ENCODE measurements at regions not wholly inside any gene's neighbourhood (a gene's known extent, or its start where the extent isn't known, plus 50 kb on each side); places are given as distances from the start of the nearest gene placed in this dataset.

DNA sequence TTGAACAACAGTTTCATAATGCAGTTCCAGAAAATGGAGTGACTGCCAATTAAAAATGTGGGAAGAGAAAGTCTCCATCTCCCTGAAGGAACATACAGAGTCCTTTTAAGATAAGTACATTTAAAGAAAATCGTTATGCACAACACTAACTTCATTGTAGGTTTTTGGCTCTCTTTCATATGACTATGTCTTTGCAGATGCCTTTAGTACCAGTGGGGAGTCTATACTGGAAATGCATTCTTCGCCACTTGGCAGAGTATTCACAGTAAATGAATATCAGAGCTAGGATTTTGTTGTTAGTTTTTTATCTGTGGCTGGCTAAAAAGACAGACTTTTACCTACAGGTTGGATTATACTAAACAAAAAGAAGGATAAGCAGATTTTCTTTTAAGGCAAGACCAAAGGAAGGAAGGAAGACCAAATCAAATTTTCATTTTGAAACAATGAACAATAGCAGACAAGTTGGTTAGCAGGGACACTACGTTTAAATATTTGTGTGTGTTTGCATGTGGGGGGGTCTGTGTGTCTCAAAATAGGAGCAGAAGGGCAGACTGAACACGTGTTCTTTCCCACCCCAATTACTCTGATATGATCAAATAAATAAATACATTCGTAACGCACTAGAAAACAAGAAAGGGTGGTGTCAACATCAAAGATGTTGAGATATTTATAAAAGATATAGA, 124.5 kb downstream of the BTG1 start:
- Mint-ChIP-seq H3K36me3 (no peaks in the 10 kb centered on the region), H3K4me1 (ENCODE audit: unreplicated experiment) (peaks cover 16% of the 10 kb centered on the region), H3K27me3 (no peaks in the 10 kb centered on the region), H3K9me3 (no peaks in the 10 kb centered on the region), H3K27ac (no peak overlapping the region), H3K4me3 (no peak overlapping the region)
- no peak for DNase-seq (ENCODE audit: extremely low spot score, unreplicated experiment)
- TF ChIP-seq, protein P1, sequence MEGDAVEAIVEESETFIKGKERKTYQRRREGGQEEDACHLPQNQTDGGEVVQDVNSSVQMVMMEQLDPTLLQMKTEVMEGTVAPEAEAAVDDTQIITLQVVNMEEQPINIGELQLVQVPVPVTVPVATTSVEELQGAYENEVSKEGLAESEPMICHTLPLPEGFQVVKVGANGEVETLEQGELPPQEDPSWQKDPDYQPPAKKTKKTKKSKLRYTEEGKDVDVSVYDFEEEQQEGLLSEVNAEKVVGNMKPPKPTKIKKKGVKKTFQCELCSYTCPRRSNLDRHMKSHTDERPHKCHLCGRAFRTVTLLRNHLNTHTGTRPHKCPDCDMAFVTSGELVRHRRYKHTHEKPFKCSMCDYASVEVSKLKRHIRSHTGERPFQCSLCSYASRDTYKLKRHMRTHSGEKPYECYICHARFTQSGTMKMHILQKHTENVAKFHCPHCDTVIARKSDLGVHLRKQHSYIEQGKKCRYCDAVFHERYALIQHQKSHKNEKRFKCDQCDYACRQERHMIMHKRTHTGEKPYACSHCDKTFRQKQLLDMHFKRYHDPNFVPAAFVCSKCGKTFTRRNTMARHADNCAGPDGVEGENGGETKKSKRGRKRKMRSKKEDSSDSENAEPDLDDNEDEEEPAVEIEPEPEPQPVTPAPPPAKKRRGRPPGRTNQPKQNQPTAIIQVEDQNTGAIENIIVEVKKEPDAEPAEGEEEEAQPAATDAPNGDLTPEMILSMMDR (conservative IDR thresholded peaks at IDR 0.05): no peak

DNA sequence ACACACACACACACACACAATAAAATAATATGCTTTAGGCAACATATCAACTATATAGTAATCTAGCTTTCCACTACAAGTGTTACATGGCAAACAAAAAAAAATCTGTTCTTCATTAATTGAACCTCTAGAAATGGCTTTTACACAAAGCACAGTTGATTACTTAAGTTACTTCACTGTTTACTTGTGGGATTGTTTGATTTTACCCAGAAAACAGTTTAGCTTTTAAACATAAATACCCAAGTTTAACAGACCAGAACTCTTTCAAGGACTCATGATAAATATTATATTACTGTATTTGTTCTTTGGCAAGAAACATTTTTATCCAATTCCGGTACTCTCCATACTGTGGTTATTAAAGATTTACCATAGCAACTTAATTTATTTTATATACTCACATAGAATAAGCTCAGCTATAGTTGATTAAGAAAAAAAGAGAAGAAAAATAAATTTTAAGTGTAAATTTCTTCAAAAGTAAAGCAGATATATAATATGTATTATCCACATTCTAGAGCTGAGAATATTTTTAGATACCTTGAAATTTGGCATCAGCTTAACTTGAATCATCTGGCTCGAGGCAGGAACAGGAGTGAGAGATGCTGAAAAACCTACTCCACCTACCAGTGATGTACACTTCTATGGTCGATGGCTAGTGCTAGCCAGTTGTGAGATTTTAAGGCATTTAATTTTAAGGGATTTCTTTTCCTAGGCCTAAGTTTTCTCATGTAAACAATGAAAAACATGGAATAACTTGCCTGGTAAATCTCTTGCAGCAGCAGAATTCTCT, 126.0 kb downstream of the BTG1 start:
- TF ChIP-seq, protein P1 (conservative IDR thresholded peaks at IDR 0.05): no peak
- H3K4me3 Mint-ChIP-seq: no peak overlapping the region
- no peak overlapping the region for H3K27ac Mint-ChIP-seq
- H3K27me3 Mint-ChIP-seq: no peaks in the 10 kb centered on the region
- H3K36me3 Mint-ChIP-seq: no peaks in the 10 kb centered on the region
- H3K9me3 Mint-ChIP-seq: no peaks in the 10 kb centered on the region
- no peak for DNase-seq (ENCODE audit: extremely low spot score, unreplicated experiment)
- peaks cover 16% of the 10 kb centered on the region for H3K4me1 Mint-ChIP-seq (ENCODE audit: unreplicated experiment)

DNA sequence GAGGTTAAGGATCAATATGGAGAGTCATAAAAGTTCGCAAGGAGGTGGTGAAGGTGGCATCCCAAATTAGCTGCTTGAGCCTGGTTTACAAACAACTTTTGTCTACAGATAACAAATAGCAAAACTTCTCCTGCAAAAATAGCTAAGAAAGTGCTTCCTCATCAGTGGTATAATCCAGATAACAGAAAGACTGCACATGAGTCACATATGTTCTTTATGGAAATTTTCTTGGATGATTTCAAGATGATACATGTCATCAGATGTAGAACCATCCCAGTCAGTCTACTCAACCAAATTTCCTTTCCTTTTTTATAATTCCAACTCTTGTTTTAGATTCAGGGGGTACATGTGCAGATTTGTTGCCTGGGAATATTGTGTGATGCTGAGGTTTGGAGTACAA, 133.0 kb downstream of the BTG1 start:
- no peak overlapping the region for H3K27ac Mint-ChIP-seq
- no peak for DNase-seq (ENCODE audit: extremely low spot score, unreplicated experiment)

DNA sequence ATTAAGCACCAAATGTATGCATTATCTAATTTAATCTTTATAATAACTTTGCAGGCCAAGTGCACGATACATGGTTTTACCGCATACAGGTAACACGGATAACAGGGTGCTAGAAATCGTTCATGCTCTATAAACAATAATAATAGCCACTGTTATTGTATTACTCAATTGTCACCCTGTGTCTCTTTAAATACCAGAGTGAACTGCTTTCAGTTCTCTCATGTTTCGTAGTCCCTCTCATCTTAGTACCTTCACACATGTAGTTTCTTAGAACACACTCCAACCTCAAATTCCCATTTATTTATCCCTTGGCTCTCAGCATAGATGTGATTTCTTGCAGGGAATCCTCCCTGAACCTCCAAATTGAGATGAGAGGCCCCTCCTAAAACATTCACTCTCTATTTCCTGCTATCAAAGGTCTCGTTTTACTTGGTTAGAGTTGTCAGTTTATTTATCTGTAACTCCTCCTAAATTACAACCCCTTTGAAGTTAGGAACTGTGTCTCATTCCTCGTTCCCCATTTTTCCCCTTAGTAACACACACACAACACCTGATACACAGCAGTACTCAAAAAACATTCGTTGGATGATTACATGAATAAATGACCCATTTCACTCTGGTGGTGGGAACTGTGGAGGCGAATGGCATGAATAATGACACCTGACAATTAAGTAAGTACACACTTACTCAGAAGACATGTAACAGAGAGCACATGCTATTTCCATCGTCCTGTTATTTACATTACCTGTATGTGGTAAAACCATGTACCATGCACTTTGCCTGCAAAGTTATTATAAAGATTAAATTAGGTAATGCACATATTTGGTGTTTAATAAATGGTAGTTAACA, 134.6 kb downstream of the BTG1 start:
- Mint-ChIP-seq H3K4me3 (no peak overlapping the region), H3K36me3 (no peaks in the 10 kb centered on the region), H3K27me3 (no peaks in the 10 kb centered on the region), H3K4me1 (ENCODE audit: unreplicated experiment) (peaks cover 21% of the 10 kb centered on the region), H3K27ac (no peak overlapping the region), H3K9me3 (no peaks in the 10 kb centered on the region)
- TF ChIP-seq, protein P1 (conservative IDR thresholded peaks at IDR 0.05): no peak
- no peak for DNase-seq (ENCODE audit: extremely low spot score, unreplicated experiment)

More for the DNA sequence above, 133.0 kb downstream of the BTG1 start:
- Mint-ChIP-seq H3K36me3 (no peaks in the 10 kb centered on the region), H3K9me3 (no peaks in the 10 kb centered on the region), H3K27me3 (no peaks in the 10 kb centered on the region), H3K4me3 (no peak overlapping the region), H3K4me1 (ENCODE audit: unreplicated experiment) (peaks cover 18% of the 10 kb centered on the region)
- TF ChIP-seq, protein P1 (conservative IDR thresholded peaks at IDR 0.05): no peak

DNA sequence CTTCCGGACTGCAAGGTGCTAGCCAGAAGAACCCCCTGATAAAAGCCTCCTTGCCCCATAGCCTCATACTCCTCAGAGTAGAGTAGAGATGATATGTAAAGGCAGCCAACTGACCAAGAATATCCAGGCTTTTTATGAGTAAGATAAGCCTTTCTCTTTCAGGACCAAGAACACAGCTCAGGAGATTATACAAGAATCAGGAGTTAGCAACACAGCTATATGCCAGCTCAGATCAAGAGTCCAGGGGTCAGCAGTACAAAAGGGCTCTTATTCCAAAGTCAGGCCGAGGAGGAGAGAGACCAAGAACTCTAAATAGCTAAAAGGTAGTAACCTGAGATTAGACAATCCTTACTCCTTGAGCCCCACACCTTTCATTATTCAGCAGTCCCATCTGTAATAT, 135.3 kb downstream of the BTG1 start:
- H3K4me3 Mint-ChIP-seq: no peak overlapping the region
- TF ChIP-seq, protein P1 (conservative IDR thresholded peaks at IDR 0.05): no peak
- H3K9me3 Mint-ChIP-seq: no peaks in the 10 kb centered on the region
- no peak for DNase-seq (ENCODE audit: extremely low spot score, unreplicated experiment)
- H3K27me3 Mint-ChIP-seq: no peaks in the 10 kb centered on the region
- H3K4me1 Mint-ChIP-seq (ENCODE audit: unreplicated experiment): peaks cover 21% of the 10 kb centered on the region
- no peak overlapping the region for H3K27ac Mint-ChIP-seq
- no peaks in the 10 kb centered on the region for H3K36me3 Mint-ChIP-seq
